ENCODE measurements at regions not wholly inside any gene's neighbourhood (a gene's known extent, or its start where the extent isn't known, plus 50 kb on each side); places are given as distances from the start of the nearest gene placed in this dataset.
A peak's percentile ranks its signal among the peaks of the same experiment; 100 is the strongest.
"Not testable (repeated sequence)": the region's sequence is repeated elsewhere in the genome, so short reads cannot be mapped to it uniquely, and the experiment has no call there.

DNA sequence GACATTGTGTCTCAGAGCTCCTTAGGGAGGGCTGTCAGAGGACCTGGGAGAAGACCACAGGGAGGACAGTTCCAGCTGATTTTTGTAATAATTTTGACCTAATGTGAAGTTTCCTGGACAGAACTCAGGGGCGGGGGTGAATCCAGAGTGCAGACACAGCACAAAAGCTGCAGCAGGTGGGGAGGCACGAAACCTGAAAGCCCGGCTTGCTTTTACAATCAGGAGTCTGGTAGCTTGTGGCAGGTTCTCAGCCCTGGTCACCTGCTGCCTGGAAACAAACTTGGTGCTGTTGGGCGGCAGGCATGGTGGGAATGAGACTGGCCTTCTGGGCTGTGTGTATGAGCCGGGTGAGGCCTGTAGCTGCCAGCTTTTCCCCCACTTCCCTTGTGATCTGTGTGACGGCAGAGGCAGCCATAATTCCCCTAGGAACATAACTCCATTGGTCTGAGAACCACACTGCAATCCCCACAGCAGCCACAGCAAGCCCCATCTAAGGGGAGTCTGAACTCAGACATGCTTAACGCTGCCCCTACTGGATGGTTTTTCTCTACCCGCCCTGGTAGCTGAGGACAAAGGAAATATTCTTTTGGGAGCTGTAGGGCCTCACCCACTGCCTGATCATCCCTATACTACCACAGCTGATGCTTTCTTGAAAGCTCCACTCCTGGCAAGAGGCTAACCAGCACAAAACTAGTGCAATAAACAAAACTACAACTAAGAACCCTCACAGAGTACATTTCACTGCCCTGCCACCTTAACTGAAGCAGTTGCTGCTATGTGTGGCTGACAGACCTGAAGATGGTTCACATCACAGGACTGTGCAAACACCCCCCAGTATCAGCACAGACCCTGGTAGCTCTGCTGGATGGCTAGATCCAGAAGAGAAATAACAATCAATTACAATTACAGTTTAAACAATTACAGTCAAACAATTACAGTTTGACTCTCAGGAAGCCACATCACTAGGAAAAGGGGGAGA lies 1055.1 kb upstream of the GJE1 start:
- DNase-seq (ENCODE audit: low spot score in 2 of 2): no peak
- no peaks in the 10 kb centered on the region for H3K9me3 Mint-ChIP-seq
- no peak overlapping the region for H3K27ac Mint-ChIP-seq
- no peaks in the 10 kb centered on the region for H3K4me1 Mint-ChIP-seq
- peak; percentile 50 for ATAC-seq
- H3K4me3 Mint-ChIP-seq: no peak overlapping the region
- H3K36me3 Mint-ChIP-seq: no peaks in the 10 kb centered on the region

DNA sequence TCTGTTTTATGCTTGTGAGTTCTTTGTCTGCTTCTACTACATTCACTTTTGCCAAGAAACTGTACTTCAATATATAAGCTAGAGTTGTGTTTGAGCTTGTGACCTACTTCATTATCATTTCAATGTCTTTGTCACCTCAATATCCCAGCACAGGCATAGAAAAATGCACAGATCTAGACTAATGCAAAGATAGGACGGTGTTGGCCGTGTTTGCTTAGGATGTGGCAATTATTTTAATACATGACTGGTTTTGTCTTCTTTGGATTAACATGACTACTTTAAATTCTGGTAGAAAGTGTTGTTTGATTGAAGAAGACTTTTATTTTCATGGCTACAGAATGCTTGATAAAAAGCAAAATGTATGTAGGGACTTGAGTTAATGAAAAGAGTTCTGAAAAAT lies 1075.0 kb upstream of the GJE1 start:
- DNase-seq (ENCODE audit: low spot score in 2 of 2) (no peak), ATAC-seq (no peak)
- Mint-ChIP-seq H3K27ac (no peak overlapping the region), H3K4me3 (no peak overlapping the region), H3K36me3 (no peaks in the 10 kb centered on the region), H3K4me1 (no peaks in the 10 kb centered on the region), H3K9me3 (no peaks in the 10 kb centered on the region)

DNA sequence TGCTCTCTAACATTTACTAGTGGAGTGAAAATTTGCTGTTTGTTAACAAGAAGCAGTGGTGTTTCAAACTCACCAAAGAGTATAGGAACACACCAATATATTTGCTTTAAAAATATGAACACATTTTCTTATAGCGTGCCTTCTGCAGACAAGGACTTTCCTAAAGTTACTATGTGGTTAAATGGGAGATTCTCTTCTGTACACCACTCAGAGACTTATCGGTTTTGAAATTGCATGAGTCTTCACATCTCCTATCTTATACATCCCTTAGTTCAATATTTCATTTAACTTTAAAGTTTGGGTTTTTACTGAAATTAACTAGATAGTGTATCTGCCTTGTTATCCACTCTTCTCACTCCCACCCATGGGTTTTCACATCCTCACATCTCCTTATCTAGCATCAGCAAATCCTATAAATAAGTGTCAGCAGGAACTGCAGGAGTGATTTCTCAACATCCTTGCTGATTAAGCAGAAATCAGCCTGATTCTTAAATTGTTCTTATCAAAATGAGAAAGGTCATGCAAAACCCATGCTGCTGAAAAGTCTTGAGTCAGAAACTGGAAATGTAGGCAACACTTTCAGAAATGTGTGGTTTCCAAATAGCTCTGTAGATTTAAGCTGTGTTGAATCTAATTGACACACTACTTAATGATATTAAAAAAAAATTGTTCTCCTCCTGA lies 1075.6 kb upstream of the GJE1 start:
- Mint-ChIP-seq H3K4me3 (no peak overlapping the region), H3K9me3 (no peaks in the 10 kb centered on the region), H3K36me3 (no peaks in the 10 kb centered on the region), H3K27ac (no peak overlapping the region), H3K4me1 (no peaks in the 10 kb centered on the region)
- no peak for ATAC-seq
- no peak for DNase-seq (ENCODE audit: low spot score in 2 of 2)

DNA sequence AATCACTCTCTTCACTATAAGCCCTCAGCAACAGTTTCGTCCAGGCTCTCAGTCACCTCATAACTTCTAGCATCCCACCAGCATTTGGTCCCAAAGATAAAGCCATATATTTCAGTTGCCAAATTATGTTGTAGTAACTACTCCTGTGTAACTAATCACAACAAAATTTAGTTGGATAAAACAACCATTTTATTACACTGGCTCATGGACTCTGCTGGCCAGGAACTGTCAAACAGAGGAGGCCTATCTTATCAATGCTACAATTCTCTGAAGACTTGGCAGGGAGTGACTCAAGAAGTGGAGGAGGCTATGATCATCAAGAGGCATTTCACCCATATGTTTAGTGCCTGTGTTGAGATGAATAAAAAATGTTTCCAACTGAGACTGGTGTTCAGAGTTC lies 1082.3 kb upstream of the GJE1 start:
- DNase-seq (ENCODE audit: low spot score in 2 of 2): no peak

DNA sequence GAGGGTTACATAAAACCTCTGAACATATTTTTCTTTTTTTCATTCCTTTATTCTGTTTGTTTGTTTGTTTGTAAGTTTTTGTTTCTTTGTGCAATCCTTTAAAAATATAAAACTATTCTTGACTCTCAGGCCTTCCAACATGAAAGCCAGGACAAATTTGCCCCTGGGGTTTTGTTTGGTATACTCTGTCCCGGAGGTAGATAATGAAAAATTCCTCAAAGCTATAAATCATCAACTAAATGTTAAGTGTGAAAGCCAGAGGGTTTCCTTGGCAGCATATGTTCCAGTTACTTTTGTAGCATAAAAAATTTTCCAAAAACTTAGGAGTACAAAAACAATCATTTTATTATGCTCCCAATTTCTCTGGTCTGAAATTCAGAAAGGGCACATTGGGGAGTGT lies 1084.3 kb upstream of the GJE1 start:
- no peak for DNase-seq (ENCODE audit: low spot score in 2 of 2)
- Mint-ChIP-seq H3K27ac (no peak overlapping the region), H3K4me3 (no peak overlapping the region), H3K4me1 (no peaks in the 10 kb centered on the region), H3K36me3 (no peaks in the 10 kb centered on the region), H3K9me3 (no peaks in the 10 kb centered on the region)
- no peak for ATAC-seq

More for the DNA sequence above, 1082.3 kb upstream of the GJE1 start:
- H3K27ac Mint-ChIP-seq: no peak overlapping the region
- H3K36me3 Mint-ChIP-seq: no peaks in the 10 kb centered on the region
- no peaks in the 10 kb centered on the region for H3K9me3 Mint-ChIP-seq
- ATAC-seq: no peak
- no peak overlapping the region for H3K4me3 Mint-ChIP-seq
- H3K4me1 Mint-ChIP-seq: no peaks in the 10 kb centered on the region

DNA sequence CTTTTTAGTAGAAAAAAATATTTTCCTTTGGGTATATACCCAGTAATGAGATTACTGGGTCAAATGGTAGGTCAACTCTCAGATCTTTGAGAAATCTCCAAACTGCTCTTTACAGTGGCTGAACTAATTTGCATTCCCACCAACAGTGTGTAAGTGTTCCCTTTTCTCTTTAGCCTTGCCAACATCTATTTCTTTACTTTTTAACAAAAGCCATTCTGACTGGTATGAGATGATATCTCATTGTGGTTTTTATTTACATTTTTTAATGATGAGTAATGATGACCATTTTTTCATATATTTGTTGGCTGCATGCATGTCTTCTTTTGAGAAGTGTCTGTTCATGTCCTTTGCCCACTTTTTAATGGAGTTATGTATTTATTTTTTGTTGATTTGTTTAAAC lies 1086.2 kb upstream of the GJE1 start:
- not testable (repeated sequence) for ATAC-seq; H3K36me3 Mint-ChIP-seq; DNase-seq (ENCODE audit: low spot score in 2 of 2); H3K4me3 Mint-ChIP-seq; H3K9me3 Mint-ChIP-seq; H3K4me1 Mint-ChIP-seq; H3K27ac Mint-ChIP-seq

DNA sequence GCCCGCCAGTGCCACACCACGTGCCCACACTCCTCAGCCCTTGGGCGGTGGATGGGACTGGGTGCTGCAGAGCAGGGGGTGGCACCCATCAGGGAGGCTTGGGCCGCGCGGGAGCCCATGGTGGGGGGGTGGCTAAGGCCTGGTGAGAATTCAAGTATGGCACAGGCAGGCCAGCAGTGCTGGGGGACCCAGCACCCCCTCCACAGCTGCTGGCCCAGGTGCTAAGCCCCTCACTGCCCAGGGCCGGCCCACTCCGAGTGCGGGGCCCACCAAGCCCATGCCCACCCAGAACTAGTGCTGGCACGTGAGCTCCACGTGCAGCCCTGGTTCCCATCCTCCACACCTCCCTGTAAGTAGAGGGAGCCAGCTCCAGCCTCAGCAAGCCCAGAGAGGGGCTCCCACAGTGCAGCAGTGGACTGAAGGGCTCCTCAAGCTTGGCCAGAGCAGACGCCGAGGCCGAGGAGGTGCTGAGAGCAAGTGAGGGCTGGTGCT lies 1091.1 kb upstream of the GJE1 start:
- Mint-ChIP-seq H3K4me1 (no peaks in the 10 kb centered on the region), H3K27ac (no peak overlapping the region), H3K9me3 (no peaks in the 10 kb centered on the region), H3K36me3 (no peaks in the 10 kb centered on the region), H3K4me3 (no peak overlapping the region)
- ATAC-seq (peak; percentile 39), DNase-seq (ENCODE audit: low spot score in 2 of 2) (no peak)

DNA sequence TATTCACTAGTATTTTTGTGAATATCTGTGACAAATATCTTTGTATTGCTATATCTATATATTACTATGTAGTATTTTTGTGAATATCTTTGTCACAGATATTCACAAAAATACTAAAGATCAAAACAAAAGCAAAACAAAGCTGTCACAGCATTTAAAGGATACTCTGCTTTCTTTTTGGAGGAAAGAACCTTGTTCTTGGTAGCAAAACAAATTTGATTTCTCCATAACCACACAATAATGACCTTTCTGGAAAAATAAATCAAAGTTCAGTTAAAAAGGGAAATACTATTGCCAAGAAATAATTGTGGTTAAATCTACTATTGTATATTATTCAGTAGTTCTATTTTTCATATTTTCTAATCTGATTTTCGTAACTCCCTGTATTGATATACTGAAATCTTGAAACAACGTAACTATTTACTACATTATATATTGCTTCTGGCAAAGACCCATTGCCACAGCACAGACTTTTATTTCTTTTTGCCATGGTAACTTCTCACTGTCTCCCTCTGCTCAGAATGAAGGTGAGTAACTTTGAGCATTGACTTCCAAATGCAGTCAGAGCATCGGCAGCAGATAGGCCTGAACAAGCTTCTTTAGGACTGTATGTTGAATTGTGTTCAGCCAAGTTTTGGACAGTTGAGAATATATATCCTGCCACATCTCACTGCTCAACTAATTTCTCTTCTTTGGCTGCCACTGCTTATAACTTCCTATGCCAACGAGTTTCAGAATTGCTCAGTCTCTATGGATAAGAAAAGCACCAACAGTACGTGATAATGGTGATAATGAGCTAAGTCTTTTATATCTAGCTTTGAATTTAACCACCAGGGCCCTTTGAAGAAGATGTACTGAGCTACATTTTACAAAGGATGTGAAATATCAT lies 1097.2 kb upstream of the GJE1 start:
- Mint-ChIP-seq H3K36me3 (no peaks in the 10 kb centered on the region), H3K9me3 (no peaks in the 10 kb centered on the region), H3K27ac (no peak overlapping the region), H3K4me1 (no peaks in the 10 kb centered on the region), H3K4me3 (no peak overlapping the region)
- no peak for DNase-seq (ENCODE audit: low spot score in 2 of 2)
- ATAC-seq: no peak

DNA sequence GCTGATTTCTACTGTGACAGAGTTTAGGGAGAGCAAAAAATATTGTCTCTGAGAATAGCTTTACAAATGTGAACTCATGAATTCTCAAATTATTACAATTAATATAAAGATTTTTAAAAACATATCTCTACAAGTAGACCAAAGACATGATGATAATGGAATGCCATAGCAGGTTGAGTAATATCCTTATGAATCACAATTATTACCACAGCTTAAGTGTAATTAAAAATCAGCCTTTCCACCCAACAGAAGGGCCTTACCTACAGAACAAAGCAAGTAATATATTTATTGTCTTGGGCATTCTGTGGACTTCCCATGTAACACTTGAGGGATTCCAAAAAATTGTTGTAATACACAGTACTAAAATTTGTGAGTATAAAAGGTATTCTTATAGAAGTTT lies 1099.6 kb upstream of the GJE1 start:
- no peak for ATAC-seq
- H3K4me3 Mint-ChIP-seq: no peak overlapping the region
- no peak for DNase-seq (ENCODE audit: low spot score in 2 of 2)
- H3K9me3 Mint-ChIP-seq: no peaks in the 10 kb centered on the region
- H3K36me3 Mint-ChIP-seq: no peaks in the 10 kb centered on the region
- H3K27ac Mint-ChIP-seq: no peak overlapping the region
- H3K4me1 Mint-ChIP-seq: no peaks in the 10 kb centered on the region

DNA sequence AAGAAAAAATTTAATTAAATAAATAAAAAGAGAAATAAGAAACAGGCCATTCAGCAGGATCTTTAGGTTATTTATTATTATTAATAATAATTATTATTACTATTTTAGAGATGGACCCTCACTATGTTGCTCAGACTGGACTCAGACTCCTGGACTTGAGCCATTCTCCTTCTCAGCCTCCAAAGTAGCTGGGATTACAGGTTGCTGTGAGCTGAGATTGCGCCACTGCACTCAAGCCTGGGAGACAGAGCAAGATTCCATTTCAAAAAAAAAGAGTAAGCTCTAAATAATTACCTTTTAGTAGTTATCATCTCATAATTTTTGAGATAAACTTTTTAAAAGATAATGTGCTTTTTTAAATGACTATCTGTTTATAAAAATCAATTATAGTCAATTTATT lies 1102.8 kb upstream of the GJE1 start:
- ATAC-seq (no peak), DNase-seq (ENCODE audit: low spot score in 2 of 2) (no peak)
- Mint-ChIP-seq H3K27ac (no peak overlapping the region), H3K4me3 (no peak overlapping the region), H3K9me3 (no peaks in the 10 kb centered on the region), H3K4me1 (no peaks in the 10 kb centered on the region), H3K36me3 (no peaks in the 10 kb centered on the region)

DNA sequence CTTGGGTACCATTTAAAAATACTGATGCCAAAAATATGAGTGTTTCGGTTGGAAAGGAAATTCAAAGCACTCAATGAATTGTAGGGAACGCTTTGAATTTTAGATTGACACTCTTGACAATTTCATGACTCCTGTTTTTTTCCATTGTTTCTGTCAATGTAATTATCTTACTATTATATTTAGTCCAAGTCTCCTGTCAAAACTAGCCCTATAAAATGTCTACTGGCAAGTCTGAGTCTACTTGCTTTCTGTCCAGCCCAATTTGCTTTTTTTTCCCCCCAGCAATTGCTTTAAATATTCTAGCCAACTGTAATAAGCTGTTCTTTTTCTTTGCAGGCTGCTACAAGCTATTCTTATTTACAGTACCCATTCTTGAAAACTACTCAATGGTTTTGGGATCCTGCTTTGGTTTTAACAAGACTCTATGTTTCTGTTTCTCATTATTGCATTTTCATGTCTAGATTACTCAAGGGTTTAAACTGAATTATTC lies 1103.9 kb upstream of the GJE1 start:
- Mint-ChIP-seq H3K4me1 (no peaks in the 10 kb centered on the region), H3K27ac (no peak overlapping the region), H3K36me3 (no peaks in the 10 kb centered on the region), H3K9me3 (no peaks in the 10 kb centered on the region), H3K4me3 (no peak overlapping the region)
- ATAC-seq (no peak), DNase-seq (ENCODE audit: low spot score in 2 of 2) (no peak)

DNA sequence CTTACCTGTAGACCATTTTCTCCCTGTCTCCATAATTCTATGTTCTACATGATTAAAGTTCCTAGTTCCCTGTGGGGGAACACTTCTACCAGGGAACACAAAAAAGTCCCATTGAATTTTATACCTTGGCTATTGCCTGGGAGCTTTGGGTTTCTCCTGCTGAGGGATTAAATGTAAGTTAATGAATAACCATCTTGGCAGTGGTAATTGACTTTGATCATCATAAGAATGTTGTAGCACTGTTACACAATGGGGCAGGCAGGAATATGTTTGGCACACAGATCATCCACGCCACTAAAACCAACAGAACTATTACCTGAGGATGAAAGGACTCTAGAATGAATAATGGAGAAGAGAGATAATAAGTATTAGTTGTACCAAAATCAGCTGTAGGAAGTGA lies 1106.2 kb upstream of the GJE1 start:
- no peak for ATAC-seq
- H3K4me1 Mint-ChIP-seq: no peaks in the 10 kb centered on the region

DNA sequence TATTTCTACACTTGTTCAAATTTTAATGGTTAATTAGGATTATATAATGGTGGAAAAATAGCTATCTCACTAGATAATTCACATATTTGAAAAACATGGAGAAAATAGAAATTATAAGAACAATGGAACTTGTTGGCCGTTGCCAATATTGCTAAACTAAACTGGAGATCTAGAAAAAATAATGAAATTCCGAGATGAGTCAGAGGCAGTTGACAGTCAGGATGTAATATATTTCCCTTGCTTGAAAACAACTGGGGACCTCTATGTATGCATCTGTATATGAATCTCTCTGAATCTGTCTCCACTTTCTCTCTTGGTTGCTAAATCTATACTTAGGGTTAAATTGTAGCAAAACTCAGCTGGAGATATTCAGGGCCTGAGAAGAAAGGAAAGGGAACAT lies 1108.2 kb upstream of the GJE1 start:
- Mint-ChIP-seq H3K36me3 (no peaks in the 10 kb centered on the region), H3K4me3 (no peak overlapping the region), H3K27ac (no peak overlapping the region), H3K4me1 (no peaks in the 10 kb centered on the region), H3K9me3 (no peaks in the 10 kb centered on the region)
- ATAC-seq (no peak), DNase-seq (ENCODE audit: low spot score in 2 of 2) (no peak)

More for the DNA sequence above, 1106.2 kb upstream of the GJE1 start:
- DNase-seq (ENCODE audit: low spot score in 2 of 2): no peak
- H3K4me3 Mint-ChIP-seq: no peak overlapping the region
- no peak overlapping the region for H3K27ac Mint-ChIP-seq
- H3K9me3 Mint-ChIP-seq: no peaks in the 10 kb centered on the region
- no peaks in the 10 kb centered on the region for H3K36me3 Mint-ChIP-seq

DNA sequence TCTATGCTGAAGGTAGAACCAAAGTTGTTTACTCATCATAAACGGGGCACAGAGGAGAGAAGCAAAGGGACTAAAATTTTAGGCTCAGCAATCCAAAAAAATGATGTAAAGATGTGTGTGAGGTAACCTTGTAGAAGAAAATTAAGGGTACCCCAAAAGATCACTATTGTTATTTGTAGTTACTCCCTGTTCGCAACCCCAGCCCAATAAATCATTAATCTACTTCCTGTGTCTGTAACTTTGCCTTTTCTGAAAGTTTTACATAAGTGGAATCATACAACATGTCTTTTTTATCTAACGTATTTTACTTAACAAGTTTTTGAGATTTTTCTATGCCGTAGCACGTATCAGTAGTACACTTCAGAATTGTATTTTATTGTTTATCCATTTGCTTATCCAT lies 1114.8 kb upstream of the GJE1 start:
- no peak for DNase-seq (ENCODE audit: low spot score in 2 of 2)
- Mint-ChIP-seq H3K36me3 (no peaks in the 10 kb centered on the region), H3K9me3 (no peaks in the 10 kb centered on the region), H3K4me1 (no peaks in the 10 kb centered on the region), H3K27ac (no peak overlapping the region), H3K4me3 (no peak overlapping the region)
- no peak for ATAC-seq

DNA sequence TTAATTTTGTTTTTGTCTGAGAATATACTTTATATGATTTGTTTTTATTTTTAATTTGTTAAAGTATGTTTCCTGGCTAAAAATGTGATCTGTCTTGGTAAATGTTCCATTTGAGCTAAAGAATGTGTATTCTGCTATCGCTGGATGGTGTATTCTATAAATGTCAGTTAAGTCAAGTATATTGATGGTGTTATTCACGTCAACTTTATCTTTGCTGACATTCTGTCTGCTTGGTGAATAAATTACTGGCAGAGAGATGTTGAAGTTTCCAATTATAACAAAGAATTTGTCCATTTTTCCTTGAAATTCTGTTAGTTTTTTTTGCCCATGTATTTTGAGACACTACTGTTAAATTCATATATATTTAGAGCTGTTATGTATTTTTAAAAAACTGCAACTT lies 1131.8 kb upstream of the GJE1 start:
- Mint-ChIP-seq H3K27ac (no peak overlapping the region), H3K4me1 (no peaks in the 10 kb centered on the region), H3K9me3 (no peaks in the 10 kb centered on the region), H3K4me3 (no peak overlapping the region), H3K36me3 (no peaks in the 10 kb centered on the region)
- no peak for DNase-seq (ENCODE audit: low spot score in 2 of 2)
- no peak for ATAC-seq
